A673 (cell line): ENCODE measurements at regions not wholly inside any gene's neighbourhood (a gene's known extent, or its start where the extent isn't known, plus 50 kb on each side); places are given as distances from the start of the nearest gene placed in this dataset.

Experiments
- CTCF ChIP-seq: fragments of 300-800, 200-600 bp; sonication (generic); conservative IDR thresholded peaks from 2 replicates; pipeline ENCODE4 v1.5.1; 2017; ENCODE audit warnings: low read depth, mild to moderate bottlenecking, antibody characterized with exemption, low read length, moderate library complexity, mixed read lengths
- EZH2 ChIP-seq: fragments of 200-600 bp; sonication (generic); IDR thresholded peaks from 2 replicates; pipeline ENCODE4 v1.6.1; 2017; ENCODE audit warnings: borderline replicate concordance, low read depth, mild to moderate bottlenecking, mixed read lengths, antibody characterized with exemption, low read length; ENCODE audit not compliant: poor library complexity, severe bottlenecking

GRCh38 chr2:21230140-21230539 is 106.4 kb downstream of the TDRD15 start:
- no peak for TF ChIP-seq CTCF
- TF ChIP-seq EZH2, result no peak
